ENCODE measurements at regions not wholly inside any gene's neighbourhood (a gene's known extent, or its start where the extent isn't known, plus 50 kb on each side); places are given as distances from the start of the nearest gene placed in this dataset.

- H3K36me3 ChIP-seq (ENCODE audit: control insufficient read depth in 2 of 2, insufficient read depth in 2 of 2, low read length in 1 of 2) = no peaks in the 10 kb centered on the region
- no peak overlapping the region for H3K4me2 ChIP-seq (ENCODE audit: control insufficient read depth, insufficient read depth)
- no peaks in the 10 kb centered on the region for H3K79me2 ChIP-seq (ENCODE audit: control insufficient read depth, insufficient read depth, low read length)
- no peak overlapping the region for H3K4me3 ChIP-seq
- no peak for TF ChIP-seq MYB (IDR thresholded peaks at IDR 0.05; ENCODE audit: borderline replicate concordance, low read depth, low read length)
- no peak for TF ChIP-seq HCFC1 (IDR thresholded peaks at IDR 0.05; ENCODE audit: low read length)
- TF ChIP-seq RBBP5 (conservative IDR thresholded peaks at IDR 0.05) = no peak
- no peak for TF ChIP-seq BRCA1 (IDR thresholded peaks at IDR 0.05; ENCODE audit: low read depth, low read length)
- TF ChIP-seq HDAC2 (IDR thresholded peaks at IDR 0.05) = no peak
- no peak for TF ChIP-seq SPI1 (IDR thresholded peaks at IDR 0.05; ENCODE audit: borderline replicate concordance, insufficient read depth, low read depth, low read length)
- TF ChIP-seq ZNF384 (IDR thresholded peaks at IDR 0.05; ENCODE audit: borderline replicate concordance, low read depth, low read length) = no peak
- TF ChIP-seq HSF1 (IDR thresholded peaks at IDR 0.05; ENCODE audit: low read depth, low read length) = no peak
- no peak for TF ChIP-seq EZH2 (IDR thresholded peaks at IDR 0.05; ENCODE audit: borderline replicate concordance, control insufficient read depth, low read depth, low read length)
- TF ChIP-seq NBN (IDR thresholded peaks at IDR 0.05) = no peak
- no peak for TF ChIP-seq NFYB (IDR thresholded peaks at IDR 0.05; ENCODE audit: insufficient read depth, low read depth, low read length)
- no peak for TF ChIP-seq FOXK2 (IDR thresholded peaks at IDR 0.05)
- TF ChIP-seq KAT2A (conservative IDR thresholded peaks at IDR 0.05; ENCODE audit: control insufficient read depth, low read depth, low read length) = no peak
- TF ChIP-seq JUNB (IDR thresholded peaks at IDR 0.05) = no peak
- TF ChIP-seq SUZ12 (IDR thresholded peaks at IDR 0.05; ENCODE audit: unreplicated experiment) = no peak
- TF ChIP-seq NFXL1 (IDR thresholded peaks at IDR 0.05; ENCODE audit: borderline replicate concordance) = no peak
- TF ChIP-seq SMARCA5 (IDR thresholded peaks at IDR 0.05) = no peak
- BruUV-seq (replicated peaks) = no TSS peak
- in situ Hi-C loops (cut with MboI) (no loop called here), intact Hi-C loops (cut with micrococcal nuclease; ENCODE audit: unreplicated experiment) (no loop called here)
- ChIA-PET RAD21 (ENCODE audit: unreplicated experiment) (no interaction called here), POLR2A (no interaction called here), SMC1A (ENCODE audit: uncharacterized antibody, unreplicated experiment) (interaction anchor here (1.1 kb wide), 1 partner anchor 11 kb away, joined by 3 read pairs; no protein-coding TSS in a partner anchor), CTCF (no interaction called here)
- WGBS (ENCODE audit: insufficient coverage, insufficient replicate concordance, low lambda C conversion rate, missing lambda C conversion rate) = 6% methylated on average over 2 of the region's 2 CpGs
- H3K9ac ChIP-seq (ENCODE audit: control insufficient read depth, insufficient read depth, low read length) = no peak overlapping the region
- H3K4me1 ChIP-seq (ENCODE audit: control insufficient read depth, insufficient read depth, low read length) = no peaks in the 10 kb centered on the region
- H3K9me3 ChIP-seq (replicated peaks; ENCODE audit: control insufficient read depth, insufficient read depth, low read length) = no peaks in the 10 kb centered on the region
- no peak for DNase-seq (ENCODE audit: low read depth, low spot score)
- no peaks in the 10 kb centered on the region for H4K20me1 ChIP-seq (ENCODE audit: control insufficient read depth, insufficient read depth)
- no peak overlapping the region for H2AFZ ChIP-seq (ENCODE audit: control insufficient read depth, low read depth, low read length)
- FAIRE-seq = no peak
- no peaks in the 10 kb centered on the region for H3K27me3 ChIP-seq (replicated peaks in 1 of 2; ENCODE audit: control insufficient read depth in 2 of 2, insufficient read depth in 2 of 2, low read length in 1 of 2)
- H3K27ac ChIP-seq (ENCODE audit: control insufficient read depth, insufficient read depth) = no peak overlapping the region
- no peak for ATAC-seq
Observed at GRCh38 chr1:198003468-198003867, 86.3 kb downstream of the LHX9 start.
